Activated T-helper 1 cell treated with anti-CD3 and anti-CD28 coated beads, Interleukin-12 subunit alpha, Interleukin-12 subunit beta, Interleukin-2, Interleukin-4 antibody, amounts not matched to agents 30 ng/mL and 10 ng/mL and 1 ng/mL, durations not matched to agents 14 hours and 24 hours and 36 hours (primary cell): ENCODE measurements at regions not wholly inside any gene's neighbourhood (a gene's known extent, or its start where the extent isn't known, plus 50 kb on each side); places are given as distances from the start of the nearest gene placed in this dataset.

Experiments
- DNase-seq: peaks from one replicate; pipeline ENCODE4 v3.0.0; 2021; ENCODE audit warnings: low spot score
- H3K27ac Mint-ChIP-seq: one replicate; pipeline ENCODE4 v1.8.0; 2021; ENCODE audit warnings: mild to moderate bottlenecking, mixed read lengths
- H3K27me3 Mint-ChIP-seq: one replicate; pipeline ENCODE4 v1.8.0; 2022; ENCODE audit warnings: mild to moderate bottlenecking, moderate library complexity, mixed read lengths; ENCODE audit not compliant: insufficient read depth
- H3K36me3 Mint-ChIP-seq: one replicate; pipeline ENCODE4 v1.8.0; 2021; ENCODE audit warnings: low read depth, mixed read lengths
- H3K4me1 Mint-ChIP-seq: one replicate; pipeline ENCODE4 v1.8.0; 2021; ENCODE audit warnings: low read depth, mixed read lengths
- H3K4me3 Mint-ChIP-seq: one replicate; pipeline ENCODE4 v1.8.0; 2021; ENCODE audit warnings: mild to moderate bottlenecking, moderate library complexity, mixed read lengths
- H3K9me3 Mint-ChIP-seq: one replicate; pipeline ENCODE4 v1.8.0; 2021; ENCODE audit warnings: mixed read lengths
- intact Hi-C: fragments of 100-400 bp; cut with micrococcal nuclease; formaldehyde crosslinking; loops from one replicate; pipeline ENCODE4 v1.15.1; 2024

DNA sequence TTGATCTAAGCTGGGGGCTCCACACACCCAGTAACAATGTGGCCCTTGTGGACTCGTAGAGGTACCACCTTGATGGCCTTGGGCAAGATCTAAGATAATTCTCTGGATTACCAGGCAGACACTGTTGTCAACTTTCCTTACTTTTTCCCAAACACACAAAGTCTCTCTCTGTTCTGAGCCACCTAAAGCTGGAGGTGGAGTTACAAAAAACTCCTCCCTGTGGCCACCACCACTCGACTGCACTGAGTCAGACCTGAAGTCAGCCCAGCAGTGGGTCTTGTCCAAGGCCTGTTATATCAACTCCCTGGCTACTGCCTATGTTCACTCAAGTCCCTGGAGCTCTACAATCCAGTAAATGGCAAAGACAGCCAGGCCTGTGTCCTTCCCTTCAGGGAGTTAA, 70.1 kb upstream of the TECRL start:
- no peak for DNase-seq
- no peak overlapping the region for H3K4me3 Mint-ChIP-seq
- no peaks in the 10 kb centered on the region for H3K36me3 Mint-ChIP-seq
- intact Hi-C loops: no loop called here
- H3K4me1 Mint-ChIP-seq: no peaks in the 10 kb centered on the region
- no peak overlapping the region for H3K27ac Mint-ChIP-seq
- peaks cover 6% of the 10 kb centered on the region for H3K9me3 Mint-ChIP-seq
- H3K27me3 Mint-ChIP-seq: no peaks in the 10 kb centered on the region

DNA sequence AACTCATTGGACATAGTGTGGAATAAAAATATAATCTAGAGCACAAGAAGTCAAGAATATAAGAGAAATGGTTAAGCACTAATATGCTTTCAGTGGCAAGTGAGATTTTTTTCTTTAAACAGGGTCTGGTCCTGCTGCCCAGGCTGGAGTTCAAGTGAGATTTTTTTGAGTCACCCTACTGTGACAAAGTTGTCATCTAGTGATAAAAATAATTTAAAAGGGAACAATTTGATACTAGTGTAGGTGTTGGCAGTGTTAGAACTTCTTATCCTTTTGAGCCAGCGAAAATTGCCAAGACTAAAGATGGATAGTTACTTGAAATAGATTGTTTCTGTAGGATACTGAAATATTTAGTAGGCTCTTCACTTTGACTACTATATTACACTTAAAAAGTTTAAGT, 67.9 kb upstream of the TECRL start:
- Mint-ChIP-seq H3K36me3 (no peaks in the 10 kb centered on the region), H3K27me3 (no peaks in the 10 kb centered on the region), H3K4me1 (no peaks in the 10 kb centered on the region), H3K9me3 (peaks cover 6% of the 10 kb centered on the region), H3K4me3 (no peak overlapping the region), H3K27ac (no peak overlapping the region)
- intact Hi-C loops: no loop called here
- no peak for DNase-seq

DNA sequence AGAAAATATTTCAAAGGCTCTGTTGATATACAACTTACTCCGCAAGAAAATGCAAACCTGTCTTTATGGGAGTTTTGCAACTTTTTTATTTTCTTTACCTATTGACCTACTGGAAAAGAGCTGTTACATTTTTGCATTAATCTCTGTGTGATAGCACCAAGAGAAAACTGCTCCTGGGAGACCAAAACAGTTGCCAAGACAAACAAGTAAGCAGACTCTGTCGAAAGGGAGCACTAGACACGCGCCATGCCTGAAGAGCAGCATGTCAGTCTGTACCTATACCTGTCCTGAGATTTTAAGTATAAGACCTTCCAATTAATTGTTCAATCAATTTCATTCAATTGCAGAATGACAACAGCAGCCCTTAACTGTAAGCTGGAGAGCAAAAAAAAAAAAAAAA, 56.0 kb upstream of the TECRL start:
- Mint-ChIP-seq H3K4me3 (no peak overlapping the region), H3K27me3 (no peaks in the 10 kb centered on the region), H3K27ac (no peak overlapping the region), H3K9me3 (peaks cover 4% of the 10 kb centered on the region), H3K4me1 (no peaks in the 10 kb centered on the region), H3K36me3 (no peaks in the 10 kb centered on the region)
- no peak for DNase-seq
- intact Hi-C loops: no loop called here

DNA sequence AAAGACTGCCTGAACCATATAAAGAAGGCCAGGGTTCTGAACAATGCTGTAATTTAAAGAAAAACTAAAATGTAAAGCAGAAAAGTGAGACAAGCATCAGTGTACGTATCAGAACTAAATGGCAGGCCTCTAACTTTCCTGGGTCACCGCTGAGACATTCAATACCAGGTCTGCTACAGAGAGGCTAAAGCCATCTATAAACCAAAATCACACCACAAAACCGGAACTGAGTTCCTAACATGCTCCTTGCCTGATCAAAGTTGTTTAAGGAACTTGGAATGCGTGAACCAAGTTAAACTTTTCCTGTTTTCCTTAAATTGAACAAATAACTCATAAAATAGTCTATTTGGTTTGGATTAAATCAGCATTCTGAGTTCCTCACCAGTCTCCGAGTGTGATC, 55.3 kb upstream of the TECRL start:
- H3K4me3 Mint-ChIP-seq: no peak overlapping the region
- no peaks in the 10 kb centered on the region for H3K4me1 Mint-ChIP-seq
- H3K27me3 Mint-ChIP-seq: no peaks in the 10 kb centered on the region
- no peaks in the 10 kb centered on the region for H3K36me3 Mint-ChIP-seq
- peaks cover 4% of the 10 kb centered on the region for H3K9me3 Mint-ChIP-seq
- DNase-seq: no peak
- intact Hi-C loops: no loop called here
- H3K27ac Mint-ChIP-seq: no peak overlapping the region
